Lower leg skin (tissue), 3 donors: ENCODE measurements at regions not wholly inside any gene's neighbourhood (a gene's known extent, or its start where the extent isn't known, plus 50 kb on each side); places are given as distances from the start of the nearest gene placed in this dataset.

ENCODE experiments used
- CTCF ChIP-seq, 3 donors: fragments of 450-650 bp; IDR thresholded peaks; one replicate each; pipeline ENCODE4 v1.5.1; 2016; ENCODE audit warnings: antibody characterized with exemption in 3 of 3, mild to moderate bottlenecking in 3 of 3, moderate library complexity in 2 of 3
- POLR2A ChIP-seq, 2 donors: fragments of 450-650 bp; IDR thresholded peaks; one replicate each; pipeline ENCODE4 v1.6.1; 2016 to 2017; ENCODE audit warnings: antibody characterized with exemption in 2 of 2, mild to moderate bottlenecking in 1 of 2, moderate library complexity in 1 of 2

- TF ChIP-seq CTCF (IDR thresholded peaks at IDR 0.05) = no peak
- no peak for TF ChIP-seq POLR2A (IDR thresholded peaks at IDR 0.05)
These were observed 63.2 kb upstream of the TIAM2 start for GRCh38 chr6:154931711-154932424.
